ENCODE measurements at regions not wholly inside any gene's neighbourhood (a gene's known extent, or its start where the extent isn't known, plus 50 kb on each side); places are given as distances from the start of the nearest gene placed in this dataset.

GRCh38 chr1:209341146-209341545 is 242.4 kb upstream of the CAMK1G start:
- H3K9ac ChIP-seq (ENCODE audit: low read depth, low read length): no peak overlapping the region
- no peaks in the 10 kb centered on the region for H3K36me3 ChIP-seq (ENCODE audit: insufficient read depth, low read length)
- peaks cover 12% of the 10 kb centered on the region; the same call in 1 of the 2 replicates for H3K4me1 ChIP-seq (ENCODE audit: insufficient read depth, low read length)
- no peaks in the 10 kb centered on the region for H3K9me3 ChIP-seq (ENCODE audit: control insufficient read depth, insufficient read depth, low read length)

GRCh38 chr1:209341673-209342420 is 241.7 kb upstream of the CAMK1G start:
- Histone ChIP-seq H3K9me3 (ENCODE audit: control insufficient read depth, insufficient read depth, low read length) (no peaks in the 10 kb centered on the region), H3K4me1 (ENCODE audit: insufficient read depth, low read length) (peaks cover 12% of the 10 kb centered on the region; the same call in 1 of the 2 replicates), H3K9ac (ENCODE audit: low read depth, low read length) (no peak overlapping the region)

GRCh38 chr1:209342441-209343175 is 240.9 kb upstream of the CAMK1G start:
- peaks cover 12% of the 10 kb centered on the region; the same call in 1 of the 2 replicates for H3K4me1 ChIP-seq (ENCODE audit: insufficient read depth, low read length)
- no peak overlapping the region for H3K9ac ChIP-seq (ENCODE audit: low read depth, low read length)
- no peaks in the 10 kb centered on the region for H3K36me3 ChIP-seq (ENCODE audit: insufficient read depth, low read length)
- H3K9me3 ChIP-seq (ENCODE audit: control insufficient read depth, insufficient read depth, low read length): no peaks in the 10 kb centered on the region

More at GRCh38 chr1:209341673-209342420, 241.7 kb upstream of the CAMK1G start:
- H3K36me3 ChIP-seq (ENCODE audit: insufficient read depth, low read length): no peaks in the 10 kb centered on the region

GRCh38 chr1:209343511-209343910 is 240.0 kb upstream of the CAMK1G start:
- Histone ChIP-seq H3K4me1 (ENCODE audit: insufficient read depth, low read length) (peaks cover 12% of the 10 kb centered on the region; the same call in 1 of the 2 replicates), H3K9me3 (ENCODE audit: control insufficient read depth, insufficient read depth, low read length) (no peaks in the 10 kb centered on the region), H3K36me3 (ENCODE audit: insufficient read depth, low read length) (no peaks in the 10 kb centered on the region), H3K9ac (ENCODE audit: low read depth, low read length) (no peak overlapping the region)

- H3K9ac ChIP-seq (ENCODE audit: low read depth, low read length): no peak overlapping the region
- peaks cover 12% of the 10 kb centered on the region; the same call in 1 of the 2 replicates for H3K4me1 ChIP-seq (ENCODE audit: insufficient read depth, low read length)
- H3K9me3 ChIP-seq (ENCODE audit: control insufficient read depth, insufficient read depth, low read length): no peaks in the 10 kb centered on the region
- no peaks in the 10 kb centered on the region for H3K36me3 ChIP-seq (ENCODE audit: insufficient read depth, low read length)
These were observed 239.4 kb upstream of the CAMK1G start for GRCh38 chr1:209344156-209344555.

GRCh38 chr1:209349363-209350308 is 233.9 kb upstream of the CAMK1G start:
- H3K4me1 ChIP-seq (ENCODE audit: insufficient read depth, low read length): peaks cover 3% of the 10 kb centered on the region
- no peaks in the 10 kb centered on the region for H3K9me3 ChIP-seq (ENCODE audit: control insufficient read depth, insufficient read depth, low read length)
- H3K36me3 ChIP-seq (ENCODE audit: insufficient read depth, low read length): no peaks in the 10 kb centered on the region
- no peak overlapping the region for H3K9ac ChIP-seq (ENCODE audit: low read depth, low read length)

- no peaks in the 10 kb centered on the region for H3K36me3 ChIP-seq (ENCODE audit: insufficient read depth, low read length)
- H3K4me1 ChIP-seq (ENCODE audit: insufficient read depth, low read length): peaks cover 23% of the 10 kb centered on the region
- no peak overlapping the region for H3K9ac ChIP-seq (ENCODE audit: low read depth, low read length)
- no peaks in the 10 kb centered on the region for H3K9me3 ChIP-seq (ENCODE audit: control insufficient read depth, insufficient read depth, low read length)
These were observed 230.5 kb upstream of the CAMK1G start for GRCh38 chr1:209353053-209353452.

GRCh38 chr1:209354111-209354839 is 229.2 kb upstream of the CAMK1G start:
- Histone ChIP-seq H3K36me3 (ENCODE audit: insufficient read depth, low read length) (no peaks in the 10 kb centered on the region), H3K9me3 (ENCODE audit: control insufficient read depth, insufficient read depth, low read length) (no peaks in the 10 kb centered on the region), H3K4me1 (ENCODE audit: insufficient read depth, low read length) (peaks cover 23% of the 10 kb centered on the region), H3K9ac (ENCODE audit: low read depth, low read length) (no peak overlapping the region)

- Histone ChIP-seq H3K36me3 (ENCODE audit: insufficient read depth, low read length) (no peaks in the 10 kb centered on the region), H3K9me3 (ENCODE audit: control insufficient read depth, insufficient read depth, low read length) (no peaks in the 10 kb centered on the region), H3K9ac (ENCODE audit: low read depth, low read length) (no peak overlapping the region), H3K4me1 (ENCODE audit: insufficient read depth, low read length) (peaks cover 23% of the 10 kb centered on the region)
These were observed 228.7 kb upstream of the CAMK1G start for GRCh38 chr1:209354840-209355165.

- Histone ChIP-seq H3K9ac (ENCODE audit: low read depth, low read length) (no peak overlapping the region), H3K9me3 (ENCODE audit: control insufficient read depth, insufficient read depth, low read length) (no peaks in the 10 kb centered on the region), H3K4me1 (ENCODE audit: insufficient read depth, low read length) (peaks cover 23% of the 10 kb centered on the region), H3K36me3 (ENCODE audit: insufficient read depth, low read length) (no peaks in the 10 kb centered on the region)
These were observed 228.1 kb upstream of the CAMK1G start for GRCh38 chr1:209355415-209355814.

GRCh38 chr1:209356976-209357377 is 226.5 kb upstream of the CAMK1G start:
- Histone ChIP-seq H3K4me1 (ENCODE audit: insufficient read depth, low read length) (peaks cover 23% of the 10 kb centered on the region), H3K9ac (ENCODE audit: low read depth, low read length) (no peak overlapping the region), H3K36me3 (ENCODE audit: insufficient read depth, low read length) (no peaks in the 10 kb centered on the region), H3K9me3 (ENCODE audit: control insufficient read depth, insufficient read depth, low read length) (no peaks in the 10 kb centered on the region)

GRCh38 chr1:209363112-209363511 is 220.4 kb upstream of the CAMK1G start:
- Histone ChIP-seq H3K36me3 (ENCODE audit: insufficient read depth, low read length) (no peaks in the 10 kb centered on the region), H3K4me1 (ENCODE audit: insufficient read depth, low read length) (peaks cover 13% of the 10 kb centered on the region), H3K9me3 (ENCODE audit: control insufficient read depth, insufficient read depth, low read length) (no peaks in the 10 kb centered on the region; the same call in 1 of the 2 replicates), H3K9ac (ENCODE audit: low read depth, low read length) (no peak overlapping the region)

- Histone ChIP-seq H3K9me3 (ENCODE audit: control insufficient read depth, insufficient read depth, low read length) (no peaks in the 10 kb centered on the region; the same call in 1 of the 2 replicates), H3K9ac (ENCODE audit: low read depth, low read length) (no peak overlapping the region), H3K36me3 (ENCODE audit: insufficient read depth, low read length) (no peaks in the 10 kb centered on the region), H3K4me1 (ENCODE audit: insufficient read depth, low read length) (peaks cover 21% of the 10 kb centered on the region)
These were observed 218.8 kb upstream of the CAMK1G start for GRCh38 chr1:209364716-209365115.

Data from ES-I3 (cell line).